ENCODE measurements at regions not wholly inside any gene's neighbourhood (a gene's known extent, or its start where the extent isn't known, plus 50 kb on each side); places are given as distances from the start of the nearest gene placed in this dataset.

- TF ChIP-seq, protein P1, sequence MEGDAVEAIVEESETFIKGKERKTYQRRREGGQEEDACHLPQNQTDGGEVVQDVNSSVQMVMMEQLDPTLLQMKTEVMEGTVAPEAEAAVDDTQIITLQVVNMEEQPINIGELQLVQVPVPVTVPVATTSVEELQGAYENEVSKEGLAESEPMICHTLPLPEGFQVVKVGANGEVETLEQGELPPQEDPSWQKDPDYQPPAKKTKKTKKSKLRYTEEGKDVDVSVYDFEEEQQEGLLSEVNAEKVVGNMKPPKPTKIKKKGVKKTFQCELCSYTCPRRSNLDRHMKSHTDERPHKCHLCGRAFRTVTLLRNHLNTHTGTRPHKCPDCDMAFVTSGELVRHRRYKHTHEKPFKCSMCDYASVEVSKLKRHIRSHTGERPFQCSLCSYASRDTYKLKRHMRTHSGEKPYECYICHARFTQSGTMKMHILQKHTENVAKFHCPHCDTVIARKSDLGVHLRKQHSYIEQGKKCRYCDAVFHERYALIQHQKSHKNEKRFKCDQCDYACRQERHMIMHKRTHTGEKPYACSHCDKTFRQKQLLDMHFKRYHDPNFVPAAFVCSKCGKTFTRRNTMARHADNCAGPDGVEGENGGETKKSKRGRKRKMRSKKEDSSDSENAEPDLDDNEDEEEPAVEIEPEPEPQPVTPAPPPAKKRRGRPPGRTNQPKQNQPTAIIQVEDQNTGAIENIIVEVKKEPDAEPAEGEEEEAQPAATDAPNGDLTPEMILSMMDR (IDR thresholded peaks at IDR 0.05): no peak
- no peak for TF ChIP-seq MAX (CRISPR knock-in tag; IDR thresholded peaks at IDR 0.05)
- TF ChIP-seq ARID4B (CRISPR knock-in tag; IDR thresholded peaks at IDR 0.05; ENCODE audit: borderline replicate concordance): no peak
- TF ChIP-seq ZNF263 (CRISPR knock-in tag; IDR thresholded peaks at IDR 0.05; ENCODE audit: low read depth): no peak
- TF ChIP-seq, protein P2, sequence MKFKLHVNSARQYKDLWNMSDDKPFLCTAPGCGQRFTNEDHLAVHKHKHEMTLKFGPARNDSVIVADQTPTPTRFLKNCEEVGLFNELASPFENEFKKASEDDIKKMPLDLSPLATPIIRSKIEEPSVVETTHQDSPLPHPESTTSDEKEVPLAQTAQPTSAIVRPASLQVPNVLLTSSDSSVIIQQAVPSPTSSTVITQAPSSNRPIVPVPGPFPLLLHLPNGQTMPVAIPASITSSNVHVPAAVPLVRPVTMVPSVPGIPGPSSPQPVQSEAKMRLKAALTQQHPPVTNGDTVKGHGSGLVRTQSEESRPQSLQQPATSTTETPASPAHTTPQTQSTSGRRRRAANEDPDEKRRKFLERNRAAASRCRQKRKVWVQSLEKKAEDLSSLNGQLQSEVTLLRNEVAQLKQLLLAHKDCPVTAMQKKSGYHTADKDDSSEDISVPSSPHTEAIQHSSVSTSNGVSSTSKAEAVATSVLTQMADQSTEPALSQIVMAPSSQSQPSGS (CRISPR knock-in tag; IDR thresholded peaks at IDR 0.05; ENCODE audit: borderline replicate concordance, low read depth): no peak
Measured at GRCh38 chr15:20368974-20369373, 172.6 kb downstream of the GOLGA6L6 start.
